HG03097 (cell line): ENCODE measurements at regions not wholly inside any gene's neighbourhood (a gene's known extent, or its start where the extent isn't known, plus 50 kb on each side); places are given as distances from the start of the nearest gene placed in this dataset.
"Not testable (repeated sequence)": the region's sequence is repeated elsewhere in the genome, so short reads cannot be mapped to it uniquely, and the experiment has no call there.

Source experiments
- ATAC-seq: cut with Tn5 transposase; IDR thresholded peaks from one replicate; pipeline ENCODE4 v1.9.1; 2021; ENCODE audit not compliant: unreplicated experiment, low FRiP score

DNA sequence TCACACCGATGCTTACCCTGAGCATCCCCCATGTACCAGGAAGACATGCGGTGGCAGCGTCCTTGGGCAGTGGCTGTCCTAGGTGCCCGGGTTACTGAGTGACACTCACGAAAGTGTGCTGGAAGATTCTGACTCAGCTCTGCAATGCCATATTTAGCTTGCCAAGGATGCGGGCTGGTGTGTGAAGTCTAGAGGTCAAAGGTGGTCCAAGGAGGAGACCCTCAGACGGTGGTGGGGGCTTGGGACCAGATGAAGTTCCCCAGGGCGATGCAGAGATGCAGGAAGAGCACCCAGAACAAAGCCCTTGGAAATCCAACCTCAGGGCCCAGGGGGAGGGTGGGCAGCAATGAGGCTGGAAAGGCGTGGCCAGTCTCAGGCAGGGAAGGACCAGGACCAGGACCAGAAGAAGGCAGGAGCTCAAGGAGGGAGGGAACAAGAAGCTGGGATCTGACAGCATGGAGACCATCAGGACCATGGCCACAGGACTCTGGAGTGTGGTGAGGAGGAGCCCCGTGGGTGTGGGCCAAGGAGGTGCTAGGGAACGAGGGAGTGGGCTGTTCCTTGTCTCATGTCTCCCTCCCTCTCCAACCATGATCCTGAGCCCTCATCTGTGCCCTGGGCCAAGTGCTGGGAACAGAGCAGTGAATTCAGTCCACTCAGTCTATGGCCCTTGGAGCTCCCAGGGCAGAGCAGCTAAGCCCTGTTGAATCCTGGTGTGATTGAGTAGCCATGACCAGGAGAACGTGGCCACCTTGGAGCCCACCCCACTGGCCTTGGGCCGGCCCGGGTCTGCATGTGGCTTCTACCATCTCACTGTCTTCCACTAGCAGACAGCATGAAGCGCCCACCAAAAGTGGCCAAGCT is 310.1 kb upstream of the DIO3 start:
- no peak for ATAC-seq

DNA sequence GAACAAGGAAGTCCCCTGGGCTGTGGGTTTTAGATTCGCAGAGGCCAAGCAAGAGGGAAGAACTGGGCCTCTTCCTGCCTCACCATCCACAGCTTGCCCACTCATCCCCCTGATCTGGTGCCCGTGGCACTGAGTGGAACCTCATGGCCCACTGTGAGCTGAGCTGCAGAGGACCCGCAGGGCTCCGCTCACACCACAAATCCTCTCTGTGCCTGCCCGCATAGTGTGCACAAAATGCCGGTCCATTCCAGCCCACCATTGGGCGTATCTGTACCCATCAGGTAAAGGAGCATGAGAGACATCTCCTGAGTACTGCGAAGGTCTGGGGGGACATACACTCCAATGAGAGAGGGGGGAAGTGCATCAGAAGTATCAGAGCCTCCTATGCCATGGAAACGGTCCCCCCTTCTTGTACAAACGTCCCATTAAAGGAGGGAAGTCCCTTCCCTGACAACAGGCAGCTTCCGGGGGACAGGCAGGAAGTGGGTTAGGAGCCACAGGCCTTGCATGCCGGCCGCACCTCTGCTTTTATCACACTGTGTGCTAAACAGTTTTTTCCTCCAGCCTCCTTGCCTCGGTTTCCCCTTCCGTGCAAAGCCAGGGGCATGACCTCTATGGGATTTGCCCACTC is 309.4 kb upstream of the DIO3 start:
- ATAC-seq, result no peak

DNA sequence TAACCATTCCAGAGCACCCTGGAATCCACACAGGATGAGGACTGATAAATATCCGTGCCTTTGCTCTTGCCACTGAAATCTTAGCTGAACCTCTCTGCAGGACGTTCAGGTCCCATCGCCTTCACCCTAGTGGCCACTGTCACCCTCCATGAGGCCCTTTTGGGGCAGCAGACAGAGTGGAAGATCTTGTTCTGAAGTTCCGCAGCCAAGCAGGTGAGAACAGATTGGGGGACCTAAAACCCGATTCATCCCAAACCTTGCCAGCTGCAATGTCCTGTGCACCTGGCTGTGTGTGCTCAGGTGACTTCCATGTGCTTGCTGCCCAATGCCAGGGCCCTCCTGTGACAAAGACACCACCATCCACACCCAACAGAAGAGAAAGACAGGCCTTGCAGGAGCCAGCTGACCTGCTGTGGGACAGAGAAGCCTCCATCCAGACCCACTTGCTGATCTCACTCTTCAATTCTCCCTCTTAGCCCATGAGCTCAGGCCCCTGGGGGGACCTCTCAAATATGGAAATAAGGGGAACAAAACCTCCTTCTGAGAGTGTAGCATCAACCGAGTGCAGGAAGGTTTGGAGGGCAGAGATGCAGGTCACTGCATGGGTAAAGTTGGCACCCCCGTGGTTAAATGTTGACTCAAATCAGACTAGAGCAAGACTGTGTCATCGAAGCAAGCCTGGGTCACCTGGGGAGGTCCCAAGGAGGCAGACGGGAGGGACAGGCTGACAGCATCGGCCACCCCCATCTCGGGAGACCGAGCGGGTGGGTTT is 308.7 kb upstream of the DIO3 start:
- ATAC-seq, result no peak

DNA sequence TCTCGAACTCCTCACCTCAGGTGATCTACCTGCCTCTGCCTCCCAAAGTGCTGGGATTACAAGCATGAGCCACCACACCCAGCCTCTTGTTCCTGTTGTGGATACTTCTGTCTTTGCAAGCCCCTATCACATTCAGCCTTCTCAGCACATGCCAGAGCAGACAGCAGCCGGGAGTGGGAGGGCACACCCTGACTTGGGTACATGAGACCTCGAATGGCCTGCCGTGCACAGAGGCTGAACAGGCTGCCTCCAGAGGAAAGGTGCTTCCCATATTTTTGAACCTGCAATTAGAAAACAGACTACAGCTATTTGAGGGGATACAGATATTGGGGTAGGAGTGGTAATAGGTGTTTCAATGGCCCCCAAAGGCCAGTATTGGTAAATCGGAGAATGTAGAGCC is 307.3 kb upstream of the DIO3 start:
- no peak for ATAC-seq

DNA sequence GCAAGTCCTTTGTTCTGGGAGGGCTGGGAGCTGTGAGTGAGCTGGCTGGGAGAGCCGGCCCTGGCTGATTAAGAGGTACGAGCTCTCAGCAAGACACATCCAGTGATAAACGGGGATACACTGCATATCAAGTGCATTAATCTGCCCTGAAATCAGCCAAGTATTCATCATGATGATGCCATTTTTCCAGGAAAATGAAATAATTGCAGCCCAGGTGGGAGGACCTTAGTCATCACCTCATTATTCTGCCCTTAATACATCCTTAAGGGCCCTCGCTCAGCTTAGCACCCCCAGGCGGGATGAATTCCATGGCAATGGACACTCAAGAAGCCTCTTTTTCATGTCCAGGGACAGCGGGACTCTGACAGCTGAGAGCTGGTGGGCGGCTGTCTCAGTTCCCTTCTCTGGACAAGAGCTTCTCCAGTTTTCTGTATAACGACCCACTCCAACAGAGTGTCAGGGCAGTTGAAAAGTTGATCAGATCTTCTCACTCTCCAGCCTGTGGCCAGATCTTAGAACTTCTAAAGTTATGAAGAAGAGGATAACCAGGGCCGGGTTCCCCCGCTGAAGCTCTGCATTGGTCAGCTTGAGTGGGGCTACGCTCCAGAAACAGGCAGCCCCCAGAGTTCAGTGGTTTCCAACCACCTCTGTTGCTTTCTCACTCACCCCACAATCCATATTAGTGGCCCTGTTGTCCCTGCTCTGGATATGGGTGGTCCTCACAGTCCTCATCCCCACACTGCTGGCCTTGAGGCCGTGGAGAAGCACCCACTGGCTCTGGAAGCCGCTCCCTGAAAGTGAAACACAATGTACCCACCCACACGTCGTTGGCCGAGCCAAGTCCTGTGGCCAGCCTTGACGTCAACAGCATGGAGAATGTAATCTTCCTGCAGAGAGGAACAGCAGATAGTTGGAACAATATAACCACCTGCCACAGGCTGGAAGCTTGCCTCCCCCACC is 306.2 kb upstream of the DIO3 start:
- ATAC-seq, result no peak

DNA sequence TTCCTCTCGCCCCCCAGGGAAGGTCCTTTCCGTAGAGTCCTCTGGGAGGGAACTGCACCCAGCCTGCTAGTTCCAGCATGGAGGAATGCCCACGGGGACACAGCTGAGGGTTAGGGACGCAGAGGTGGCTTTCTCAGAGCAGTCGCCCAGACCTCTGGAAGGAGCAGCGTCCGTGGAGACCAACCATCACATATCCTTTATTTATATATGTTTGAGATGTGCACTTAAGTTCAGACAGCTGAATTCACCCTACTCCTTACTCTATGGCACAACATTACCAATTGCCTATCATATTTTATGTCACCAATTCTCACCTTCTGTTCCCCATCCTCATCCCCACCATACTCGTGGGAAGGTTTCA is 305.6 kb upstream of the DIO3 start:
- no peak for ATAC-seq

DNA sequence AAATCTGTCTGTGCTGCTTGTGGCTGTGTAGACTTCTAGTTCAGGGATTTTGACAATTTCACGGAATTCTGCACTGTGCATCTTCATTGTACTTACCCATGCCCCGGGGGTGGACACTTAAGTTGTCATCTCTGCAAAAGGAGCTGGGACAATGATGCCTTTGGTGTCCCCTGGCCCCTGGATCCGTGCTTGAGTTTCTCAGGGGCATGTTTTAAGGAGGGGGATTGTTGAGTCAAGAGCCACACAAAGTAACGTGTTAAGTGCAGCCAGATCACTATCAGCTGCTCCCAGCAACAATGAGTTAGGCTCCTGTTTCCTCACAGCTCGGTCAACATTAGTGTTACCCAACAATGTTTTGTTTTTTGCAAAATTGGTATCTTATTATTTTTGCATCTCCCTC is 305.0 kb upstream of the DIO3 start:
- ATAC-seq, result no peak

DNA sequence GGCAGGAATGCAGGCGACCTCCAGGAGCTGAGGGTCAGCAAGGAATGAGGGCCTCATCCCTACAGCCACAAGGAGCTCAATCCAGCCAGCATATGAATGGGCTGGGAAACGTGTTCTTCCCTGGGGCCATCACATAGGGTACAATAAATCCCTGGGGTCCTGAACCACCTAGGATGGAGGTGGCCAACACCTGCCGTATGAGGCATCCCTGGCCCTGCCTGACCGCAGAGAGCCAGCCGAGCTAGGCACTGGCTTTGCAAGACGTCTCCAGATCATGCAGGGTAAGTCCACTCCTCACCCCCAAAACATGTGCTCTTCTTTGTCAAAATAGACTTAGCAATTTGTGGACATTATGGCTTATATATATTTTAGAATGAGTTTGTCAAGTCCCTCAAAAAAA is 303.7 kb upstream of the DIO3 start:
- ATAC-seq, result no peak

DNA sequence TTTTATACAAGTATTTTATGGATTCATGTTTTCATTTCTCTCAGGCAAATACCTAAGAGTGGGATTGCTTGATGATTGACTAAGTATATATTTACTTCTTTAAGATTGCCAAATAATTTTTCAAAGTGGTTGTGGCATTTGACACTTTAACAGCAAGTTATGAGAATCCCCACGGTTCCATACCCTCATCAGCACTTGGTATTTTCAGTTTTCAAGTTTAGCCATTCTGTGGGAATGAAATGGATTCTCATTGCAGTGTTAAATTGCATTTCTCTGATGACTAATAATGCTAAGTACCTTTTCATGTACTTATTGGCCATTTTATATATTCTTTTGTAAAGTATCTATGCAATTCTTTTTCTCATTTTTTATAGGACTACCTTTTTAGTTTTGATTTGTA is 301.5 kb upstream of the DIO3 start:
- ATAC-seq, result no peak

DNA sequence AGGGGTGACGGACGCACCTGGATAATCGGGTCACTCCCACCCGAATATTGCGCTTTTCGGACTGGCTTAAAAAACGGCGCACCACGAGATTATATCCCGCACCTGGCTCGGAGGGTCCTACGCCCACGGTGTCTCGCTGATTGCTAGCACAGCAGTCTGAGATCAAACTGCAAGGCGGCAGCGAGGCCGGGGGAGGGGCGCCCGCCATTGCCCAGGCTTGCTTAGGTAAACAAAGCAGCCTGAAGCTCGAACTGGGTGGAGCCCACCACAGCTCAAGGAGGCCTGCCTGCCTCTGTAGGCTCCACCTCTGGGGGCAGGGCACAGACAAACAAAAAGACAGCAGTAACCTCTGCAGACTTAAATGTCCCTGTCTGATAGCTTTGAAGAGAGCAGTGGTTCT is 294.9 kb upstream of the DIO3 start:
- ATAC-seq, result not testable (repeated sequence)

DNA sequence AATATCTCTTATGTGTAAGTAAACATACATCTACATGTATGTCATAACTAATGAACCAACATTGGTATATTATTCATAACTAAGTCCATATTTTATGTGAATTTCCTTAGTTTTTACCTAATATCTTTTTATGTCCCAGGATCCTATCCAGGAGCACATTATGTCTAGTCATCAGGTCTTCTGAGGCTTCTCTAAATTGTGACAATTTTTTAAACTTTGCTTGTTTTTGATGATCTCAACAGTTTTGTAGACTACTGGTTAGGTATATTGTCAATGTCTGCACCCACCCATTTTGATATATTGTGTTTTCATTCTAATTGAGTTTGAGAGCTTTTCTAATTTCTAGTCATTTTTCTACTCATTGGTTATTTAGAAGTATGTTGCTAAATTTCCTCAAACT is 288.2 kb upstream of the DIO3 start:
- no peak for ATAC-seq

DNA sequence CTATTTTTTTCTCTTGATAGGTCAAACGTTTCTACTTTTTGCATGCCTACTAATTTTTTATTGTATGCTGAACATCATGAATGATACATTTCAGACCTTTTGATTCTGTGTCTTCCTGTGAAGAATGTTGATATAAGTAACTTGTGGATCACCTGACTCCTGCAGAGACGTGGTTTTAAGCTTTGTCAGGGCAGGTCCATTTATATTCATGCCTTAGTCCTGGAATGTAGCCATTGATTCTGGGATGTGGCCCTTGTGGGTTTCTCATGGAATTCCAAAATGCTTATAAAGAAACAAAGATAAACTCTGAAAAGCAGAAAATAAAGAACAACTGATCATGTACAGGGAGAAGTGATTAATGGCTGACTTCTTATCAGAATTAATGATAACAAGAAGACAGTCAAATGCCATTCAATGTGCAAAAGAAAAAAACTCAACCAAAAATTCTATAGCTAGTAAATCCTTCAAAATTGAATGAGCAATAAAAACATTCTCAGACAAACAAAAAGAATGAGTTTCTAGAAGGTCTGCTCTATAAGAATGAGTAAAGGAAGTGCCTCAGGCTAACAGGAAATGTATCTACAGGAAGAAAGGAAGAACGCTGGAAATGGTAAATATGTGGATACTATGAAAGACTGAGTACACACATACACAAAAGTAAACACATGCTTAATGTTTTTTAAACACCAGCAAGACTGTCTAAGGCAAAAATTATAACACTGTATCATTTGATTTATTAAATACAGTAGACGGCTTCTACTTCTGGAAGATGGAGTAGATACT is 284.8 kb upstream of the DIO3 start:
- ATAC-seq, result no peak

DNA sequence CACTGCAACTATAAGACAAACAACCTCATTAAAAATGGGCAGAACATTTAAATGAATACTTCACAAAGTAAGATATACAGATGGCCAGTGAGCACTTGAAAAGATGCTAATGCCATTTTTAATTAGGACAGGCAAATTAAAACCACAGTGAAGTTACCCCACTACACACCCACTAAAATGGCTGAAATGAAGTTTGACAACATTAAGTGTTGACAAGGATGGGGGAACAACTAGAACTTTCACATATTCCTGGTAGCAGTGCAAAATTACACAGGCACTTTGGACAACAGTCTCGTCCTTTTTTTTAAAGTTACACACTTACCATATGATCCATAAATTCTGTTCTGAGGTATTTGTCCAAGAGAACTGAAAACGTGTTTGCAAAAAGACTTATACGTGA is 278.9 kb upstream of the DIO3 start:
- ATAC-seq, result no peak

DNA sequence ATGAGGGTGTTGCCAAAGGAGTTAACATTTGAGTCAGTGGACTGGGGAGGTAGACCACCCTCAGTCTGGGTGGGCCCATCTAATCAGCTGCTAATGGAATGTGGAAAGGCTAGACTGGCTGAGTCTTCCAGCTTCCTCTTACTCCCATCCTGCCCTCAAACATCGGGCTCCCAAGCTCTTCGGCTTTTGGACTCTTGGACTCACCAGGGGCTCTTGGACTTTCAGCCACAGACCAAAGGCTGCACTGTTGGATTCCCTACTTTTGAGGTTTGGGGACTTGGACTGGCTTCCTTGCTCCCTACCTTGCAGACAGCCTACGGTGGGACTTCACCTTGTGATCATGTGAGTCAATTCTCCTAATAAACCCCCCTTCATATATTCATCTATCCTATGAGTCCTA is 276.6 kb upstream of the DIO3 start:
- ATAC-seq, result no peak

DNA sequence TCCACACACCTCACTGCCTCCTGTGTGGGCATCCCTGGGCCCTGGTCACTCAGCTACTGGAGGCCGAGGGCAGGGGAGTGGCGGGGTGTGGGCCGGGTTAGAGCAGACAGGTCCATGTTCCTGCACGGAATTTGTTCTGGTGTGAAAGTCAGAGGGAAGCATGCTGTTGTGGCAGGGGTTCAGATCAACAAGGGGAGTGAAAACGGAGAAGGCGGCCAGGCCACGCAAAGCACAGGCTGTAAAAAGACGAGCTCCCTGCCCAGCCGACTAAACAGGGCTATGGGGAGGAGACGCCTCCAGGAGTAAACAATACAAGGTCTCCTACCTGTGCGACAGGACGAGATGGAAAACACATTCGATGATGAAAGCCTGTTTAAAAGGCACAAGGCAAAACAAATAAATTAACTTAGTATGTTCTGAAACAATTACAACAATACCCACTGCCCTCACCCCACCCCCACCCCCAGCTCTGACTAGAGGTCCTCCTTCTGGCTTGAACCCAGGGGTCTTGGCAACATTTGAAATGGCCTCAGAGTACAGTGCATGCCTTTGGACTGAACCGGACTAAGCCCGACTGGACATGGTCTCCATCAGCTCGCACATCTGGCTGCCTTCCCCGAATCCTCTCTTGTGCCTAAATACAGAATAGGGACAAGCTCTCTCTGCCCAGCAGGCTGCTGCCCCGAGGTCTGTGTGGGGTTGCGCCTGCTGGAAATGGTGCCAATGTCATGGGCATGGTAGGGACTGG is 274.9 kb upstream of the DIO3 start:
- no peak for ATAC-seq

DNA sequence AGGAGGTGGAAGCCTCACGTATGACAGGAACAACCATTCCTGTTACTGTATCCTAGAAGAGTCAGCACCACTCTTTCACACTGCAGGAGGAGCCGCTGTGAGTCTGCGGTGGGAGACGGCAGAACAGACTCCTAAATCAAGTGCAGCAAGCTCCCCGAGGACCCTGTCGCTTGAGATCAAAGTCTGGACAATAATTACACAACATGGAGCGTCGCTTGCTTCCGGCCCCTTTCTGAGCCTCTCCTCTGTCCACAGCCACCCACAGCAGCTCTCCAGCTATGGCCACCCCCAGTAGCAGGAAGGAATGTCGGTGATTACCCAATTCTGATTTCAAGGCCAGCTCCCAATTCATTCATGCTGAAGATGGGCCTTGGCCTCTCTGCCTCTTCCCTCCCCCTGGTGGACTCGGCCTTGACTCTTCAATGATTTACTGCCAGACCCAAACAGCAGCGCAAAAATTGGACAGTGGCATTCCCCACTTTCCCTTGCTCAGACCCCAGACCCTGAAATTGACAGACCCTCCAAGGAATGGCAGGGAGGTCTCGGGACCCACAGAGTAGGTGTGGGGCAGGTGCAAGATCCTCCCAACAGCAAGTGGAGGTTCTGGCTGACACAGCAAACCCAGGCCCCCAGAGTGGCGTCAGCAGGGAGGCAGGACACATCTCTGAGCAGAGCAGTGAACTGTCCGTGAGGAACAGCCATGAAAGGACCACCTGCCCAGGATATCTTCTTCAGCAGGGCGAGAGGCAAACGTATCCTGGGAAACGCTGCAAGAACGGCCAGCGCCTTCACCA is 272.7 kb upstream of the DIO3 start:
- no peak for ATAC-seq

DNA sequence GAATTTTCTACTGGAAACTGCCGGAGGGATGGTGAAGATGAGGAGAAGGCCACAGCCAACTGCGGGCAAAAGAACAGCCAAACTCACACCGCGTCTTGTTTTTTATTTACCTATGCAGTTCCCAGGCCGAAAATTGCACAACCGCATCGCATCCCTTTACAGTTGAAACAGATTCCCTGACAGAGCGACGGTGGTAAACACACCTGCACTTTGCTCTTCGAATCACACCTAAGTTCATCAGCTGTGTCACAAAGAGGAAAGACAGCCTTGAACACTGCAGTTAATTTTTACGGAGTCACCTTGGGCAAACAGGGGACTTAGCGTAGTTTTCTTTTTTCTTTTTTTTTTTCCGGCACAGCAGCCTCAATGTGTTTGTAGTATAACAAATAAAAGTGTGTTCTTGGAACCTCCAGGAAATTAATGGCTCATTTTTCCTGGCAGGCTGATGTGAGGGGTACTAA is 272.0 kb upstream of the DIO3 start:
- no peak for ATAC-seq

DNA sequence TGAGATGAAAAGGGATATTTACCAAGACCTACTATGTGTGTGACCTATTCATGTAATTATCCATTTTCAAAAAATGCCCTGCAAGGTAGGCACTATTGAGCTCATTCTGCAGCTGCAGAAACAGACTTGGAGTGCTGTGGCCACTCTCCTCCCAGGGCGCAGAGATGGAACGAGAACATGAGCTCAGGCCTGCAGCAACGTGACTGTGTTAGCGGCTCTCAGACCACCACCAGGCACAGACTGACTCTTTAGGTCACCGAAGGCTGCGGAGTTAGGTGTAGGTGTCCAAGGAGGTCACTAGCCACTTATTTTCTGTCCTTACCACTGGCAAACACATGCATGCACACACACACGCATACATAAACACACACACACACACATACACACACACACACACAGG is 271.4 kb upstream of the DIO3 start:
- ATAC-seq, result no peak
